Astrocyte (in vitro differentiated cells and primary cell): ENCODE measurements at regions not wholly inside any gene's neighbourhood (a gene's known extent, or its start where the extent isn't known, plus 50 kb on each side); places are given as distances from the start of the nearest gene placed in this dataset.

Source experiments
- CTCF ChIP-seq: IDR thresholded peaks from 2 replicates; pipeline ENCODE4 v1.5.1; 2011; ENCODE audit warnings: low read depth, mild to moderate bottlenecking, inconsistent platforms, low read length, moderate library complexity; ENCODE audit not compliant: insufficient read depth
- EZH2 ChIP-seq: IDR thresholded peaks from 2 replicates; pipeline ENCODE4 v1.6.1; 2012; ENCODE audit warnings: mild to moderate bottlenecking, low read length, inconsistent platforms; ENCODE audit not compliant: insufficient read depth

- TF ChIP-seq CTCF = no peak
- TF ChIP-seq EZH2 = no peak
These were observed 130.6 kb upstream of the MDM1 start for GRCh38 chr12:68462803-68463202.
